K562 (cell line): ENCODE measurements at regions not wholly inside any gene's neighbourhood (a gene's known extent, or its start where the extent isn't known, plus 50 kb on each side); places are given as distances from the start of the nearest gene placed in this dataset.

ENCODE experiments used
- ATAC-seq: fragments of 200-7000 bp; cut with Tn5 transposase; 3 replicates; pipeline ENCODE4 v1.9.1; 2020; ENCODE audit warnings: moderate library complexity
- BruUV-seq: library from RNA; stranded (reverse); fragments of 400-500 nt; replicated peaks from 2 replicates; lab custom pipeline; 2021; lab: Mats Ljungman, UMichigan
- CTCF ChIA-PET: fragments of 300-600 bp; formaldehyde crosslinking; extraction: SDS; loops from one replicate; lab custom pipeline; 2021; ENCODE audit warnings: low intra/inter-chr PET ratio; lab: Yijun Ruan, JAX
- POLR2A ChIA-PET: fragments of 300-600, 350-650 bp; sonication (Branson Sonifier 250); formaldehyde crosslinking; extraction: SDS; loops from one replicate; lab custom pipeline; 2021; ENCODE audit warnings: antibody characterized with exemption, inconsistent platforms; lab: Yijun Ruan, JAX
- DNase-seq, 4 experiments: peaks; one replicate each; pipeline versions ENCODE4 v3.0.0 to v3.0.0-alpha.2; 2011 to 2018; ENCODE audit warnings: low spot score in 3 of 4, mixed read lengths in 3 of 4; ENCODE audit errors: extremely low read depth in 1 of 4
- FAIRE-seq: peaks from 2 replicates; lab custom pipeline; 2011; peaks lifted over from hg19 to GRCh38; lab: Jason Lieb, UNC
- H2AFZ ChIP-seq: 2 replicates; pipeline ENCODE4 v1.6.0; 2011; ENCODE audit warnings: low read depth, low read length, control low read depth, inconsistent platforms
- H3K27ac ChIP-seq: fragments of 200-600 bp; 3 replicates; pipeline ENCODE4 v1.8.0; 2011; ENCODE audit warnings: low read depth, mild to moderate bottlenecking, control low read depth, inconsistent platforms, low read length, moderate library complexity, mixed read lengths; ENCODE audit errors: extremely low read depth
- H3K27me3 ChIP-seq, 2 experiments: fragments of 300-600 bp in 1 of 2; 2 replicates in 1 of 2; 3 replicates in 1 of 2; pipeline versions ENCODE4 v1.6.0 to v1.8.0; 2011; ENCODE audit warnings: inconsistent platforms in 2 of 2, low read length in 2 of 2, mild to moderate bottlenecking in 1 of 2, mixed read lengths in 1 of 2, moderate library complexity in 1 of 2; ENCODE audit not compliant: control insufficient read depth in 2 of 2, insufficient read depth in 2 of 2
- H3K36me3 ChIP-seq: fragments of 300-600 bp; 3 replicates; pipeline ENCODE4 v1.8.0; 2011; ENCODE audit warnings: mild to moderate bottlenecking, low read length, inconsistent platforms; ENCODE audit not compliant: control insufficient read depth, insufficient read depth
- H3K4me1 ChIP-seq, 2 experiments: fragments of 200-600 bp in 1 of 2; replicated peaks in 1 of 2; 2 replicates in 1 of 2; 3 replicates in 1 of 2; pipeline versions ENCODE4 v1.5.1 to v1.8.0; 2011; ENCODE audit warnings: inconsistent platforms in 2 of 2, low read length in 2 of 2, mild to moderate bottlenecking in 1 of 2, mixed read lengths in 1 of 2, moderate library complexity in 1 of 2; ENCODE audit not compliant: control insufficient read depth in 2 of 2, insufficient read depth in 2 of 2
- H3K4me2 ChIP-seq: 2 replicates; pipeline ENCODE4 v1.6.1; 2011; ENCODE audit warnings: low read length, control low read depth, inconsistent platforms, mixed read lengths; ENCODE audit not compliant: insufficient read depth
- H3K4me3 ChIP-seq: fragments of 200-600 bp; sonication (generic), shearing (Covaris generic); 2 replicates; pipeline ENCODE4 v1.5.1; 2016; ENCODE audit warnings: control low read depth, inconsistent platforms
- H3K79me2 ChIP-seq: fragments of 200-600 bp; 3 replicates; pipeline ENCODE4 v1.8.0; 2011; ENCODE audit warnings: low read length, inconsistent platforms; ENCODE audit not compliant: control insufficient read depth, insufficient read depth
- H3K9ac ChIP-seq, 2 experiments: 2 replicates each; pipeline versions ENCODE4 v1.6.0 to v1.6.1; 2011; ENCODE audit warnings: low read depth in 2 of 2, low read length in 2 of 2, control low read depth in 1 of 2, inconsistent platforms in 1 of 2, mild to moderate bottlenecking in 1 of 2, mixed read lengths in 1 of 2; ENCODE audit not compliant: insufficient read depth in 1 of 2
- H3K9me1 ChIP-seq: one replicate; pipeline ENCODE4 v1.6.0; 2011; ENCODE audit warnings: inconsistent platforms, mild to moderate bottlenecking, low read length, moderate library complexity; ENCODE audit not compliant: control insufficient read depth, insufficient read depth
- H3K9me3 ChIP-seq: replicated peaks from 2 replicates; pipeline ENCODE4 v1.5.1; 2011; ENCODE audit warnings: low read depth, low read length, inconsistent platforms; ENCODE audit not compliant: control insufficient read depth, insufficient read depth
- H4K20me1 ChIP-seq: replicated peaks from 2 replicates; pipeline ENCODE4 v1.6.1; 2011; ENCODE audit warnings: low read length, inconsistent platforms, mixed read lengths; ENCODE audit not compliant: control insufficient read depth, insufficient read depth
- ARHGAP35 ChIP-seq: fragments of 450-650 bp; IDR thresholded peaks from 2 replicates; pipeline ENCODE4 v1.6.1; 2018; ENCODE audit not compliant: partially characterized antibody
- ATF4 ChIP-seq: fragments of 450-650 bp; formaldehyde crosslinking; IDR thresholded peaks from 2 replicates; pipeline ENCODE4 v1.4.0; 2022; ENCODE audit warnings: mild to moderate bottlenecking, moderate library complexity
- CREB3L1 ChIP-seq: fragments of 450-650 bp; IDR thresholded peaks from 2 replicates; pipeline ENCODE4 v1.6.1; 2014; ENCODE audit warnings: low read depth, mild to moderate bottlenecking, moderate library complexity, borderline replicate concordance
- CTBP1 ChIP-seq: fragments of 450-650 bp; IDR thresholded peaks from 2 replicates; pipeline ENCODE4 v1.6.1; 2016; ENCODE audit warnings: borderline replicate concordance
- FOXA3 ChIP-seq, 2 experiments: fragments of 450-650 bp in 1 of 2; sonication (generic) in 1 of 2; formaldehyde crosslinking; IDR thresholded peaks in 1 of 2; conservative IDR thresholded peaks in 1 of 2; 2 replicates each; pipeline versions ENCODE4 v1.4.0 to v1.8.0; 2020 to 2022; ENCODE audit warnings: mild to moderate bottlenecking in 2 of 2, missing genetic modification reagents in 1 of 2
- OTX1 ChIP-seq: fragments of 450-650 bp; formaldehyde crosslinking; IDR thresholded peaks from 2 replicates; pipeline ENCODE4 v1.4.0; 2022; ENCODE audit warnings: mild to moderate bottlenecking
- POLR2G ChIP-seq: fragments of 200-400 bp; formaldehyde crosslinking; IDR thresholded peaks from 2 replicates; pipeline ENCODE4 v1.6.1; 2017; ENCODE audit warnings: low read depth, mild to moderate bottlenecking, antibody characterized with exemption, low read length, moderate library complexity
- TBP ChIP-seq: optimal IDR thresholded peaks from 2 replicates; pipeline ENCODE3; 2011; ENCODE audit warnings: low read depth, low read length, improper control_type of control experiment
- THAP7 ChIP-seq: fragments of 250-450 bp; sonication (Bioruptor Pico); IDR thresholded peaks from 2 replicates; pipeline ENCODE4 v1.5.0; 2021
- XRCC4 ChIP-seq: IDR thresholded peaks from one replicate; pipeline ENCODE4 v1.6.1; 2011; ENCODE audit not compliant: insufficient read depth, insufficient read length; ENCODE audit errors: extremely low read depth
- ZNF263 ChIP-seq: sonication (generic); formaldehyde crosslinking; IDR thresholded peaks from 2 replicates; pipeline ENCODE4 v1.8.0; 2022; ENCODE audit warnings: mild to moderate bottlenecking, missing genetic modification reagents, borderline replicate concordance
- WGBS: fragments of 100-300 bp; shearing (Covaris generic); methylation state at CpG from one replicate; pipeline ENCODE4 v1.1.6; 2016; ENCODE audit warnings: low coverage, mixed read lengths; ENCODE audit not compliant: insufficient coverage; ENCODE audit errors: missing lambda C conversion rate; 5-methylcytosine and 5-hydroxymethylcytosine counted together
- in situ Hi-C: fragments of 300-500 bp; cut with MboI; formaldehyde crosslinking; loops from 4 replicates; pipeline ENCODE4 v1.15.0; 2018; ENCODE audit warnings: inconsistent platforms, mixed read lengths
- intact Hi-C: fragments of 100-400 bp; cut with micrococcal nuclease; formaldehyde crosslinking; loops from 2 replicates; pipeline ENCODE4 v1.14.2; 2022

- Histone ChIP-seq H3K4me1 (peaks cover 0 to 2% of the 10 kb centered on the region in 2 experiments; a peak in 1 of 5 replicates), H3K9me3 (no peaks in the 10 kb centered on the region), H3K4me2 (no peak overlapping the region), H3K4me3 (no peak overlapping the region), H3K27me3 (no peaks in the 10 kb centered on the region), H3K9ac (no peak overlapping the region), H2AFZ (no peak overlapping the region), H3K27ac (no peak overlapping the region), H3K79me2 (no peaks in the 10 kb centered on the region), H3K9me1 (no peaks in the 10 kb centered on the region), H3K36me3 (peaks cover 8% of the 10 kb centered on the region; the same call in 1 of the 3 replicates), H4K20me1 (no peaks in the 10 kb centered on the region)
- WGBS, result 89% methylated on average over 13 of the region's 14 CpGs
- no peak for DNase-seq
- in situ Hi-C loops (no loop called here), intact Hi-C loops (no loop called here)
- FAIRE-seq, result no peak
- ATAC-seq, result no peak
- CTCF ChIA-PET, result no interaction called here
- no TSS peak for BruUV-seq
- POLR2A ChIA-PET, result interaction anchor here (0.6 kb wide), 1 partner anchor 9 kb away, joined by 3 read pairs; no protein-coding TSS in a partner anchor
- no peak for TF ChIP-seq ATF4 (CRISPR knock-in tag)
- no peak for TF ChIP-seq OTX1
- TF ChIP-seq POLR2G, result peak; percentile 44
These were observed 121.6 kb upstream of the SMURF2 start for GRCh38 chr17:64783556-64784352.

GRCh38 chr17:64783031-64783461, 120.9 kb upstream of the SMURF2 start:
- ChIA-PET CTCF (no interaction called here), POLR2A (no interaction called here)
- Histone ChIP-seq H3K36me3 (peaks cover 8% of the 10 kb centered on the region; the same call in 1 of the 3 replicates), H3K27ac (no peak overlapping the region), H2AFZ (no peak overlapping the region), H3K9ac (no peak overlapping the region), H3K27me3 (no peaks in the 10 kb centered on the region), H3K9me3 (no peaks in the 10 kb centered on the region), H3K4me1 (peaks cover 0 to 3% of the 10 kb centered on the region in 2 experiments; a peak in 1 of 5 replicates), H3K79me2 (no peaks in the 10 kb centered on the region), H3K4me3 (no peak overlapping the region), H3K9me1 (no peaks in the 10 kb centered on the region), H3K4me2 (no peak overlapping the region), H4K20me1 (no peaks in the 10 kb centered on the region)
- intact Hi-C loops (no loop called here), in situ Hi-C loops (no loop called here)
- no peak for ATAC-seq
- DNase-seq, result no peak
- FAIRE-seq, result no peak
- BruUV-seq, result no TSS peak
- 93% methylated on average over 5 of the region's 6 CpGs for WGBS
- no peak for TF ChIP-seq TBP
- TF ChIP-seq FOXA3 (CRISPR knock-in tag; conservative IDR thresholded peaks at IDR 0.05 in 1 of 2, IDR thresholded peaks at IDR 0.05 in 1 of 2), result no peak
- TF ChIP-seq THAP7 (CRISPR knock-in tag), result no peak
- TF ChIP-seq ARHGAP35, result no peak
- no peak for TF ChIP-seq CREB3L1
- TF ChIP-seq XRCC4, result no peak
- no peak for TF ChIP-seq ZNF263 (CRISPR knock-in tag)
- TF ChIP-seq CTBP1, result no peak
